WTC11 (cell line): ENCODE measurements at regions not wholly inside any gene's neighbourhood (a gene's known extent, or its start where the extent isn't known, plus 50 kb on each side); places are given as distances from the start of the nearest gene placed in this dataset.

Experiments used
- ATAC-seq: fragments of 200-7000 bp; cut with Tn5 transposase; 2 replicates; pipeline ENCODE4 v1.10.0; 2021; ENCODE audit warnings: mild to moderate bottlenecking, moderate library complexity
- CTCF ChIA-PET: fragments of 300-600 bp; sonication (Branson Sonifier 250); formaldehyde crosslinking; loops from one replicate; lab custom pipeline; 2021; ENCODE audit warnings: antibody characterized with exemption; lab: Charles Lee
- POLR2A ChIA-PET: fragments of 350-600 bp; sonication (Branson Sonifier 250); formaldehyde crosslinking; loops from one replicate; lab custom pipeline; 2021; ENCODE audit warnings: antibody characterized with exemption; lab: Charles Lee
- DNase-seq: peaks from one replicate; pipeline ENCODE4 v3.0.0; 2021; ENCODE audit warnings: low spot score
- H3K27ac Mint-ChIP-seq: 2 replicates; pipeline ENCODE4 v1.8.0; 2021; ENCODE audit warnings: mixed read lengths
- H3K27me3 Mint-ChIP-seq: 2 replicates; pipeline ENCODE4 v1.8.0; 2021; ENCODE audit warnings: low read depth, mild to moderate bottlenecking, moderate library complexity, mixed read lengths
- H3K36me3 Mint-ChIP-seq: 2 replicates; pipeline ENCODE4 v1.8.0; 2021; ENCODE audit warnings: mixed read lengths
- H3K4me1 Mint-ChIP-seq: 2 replicates; pipeline ENCODE4 v1.8.0; 2022; ENCODE audit warnings: mixed read lengths
- H3K4me3 Mint-ChIP-seq: 2 replicates; pipeline ENCODE4 v1.8.0; 2021; ENCODE audit warnings: mild to moderate bottlenecking, moderate library complexity, mixed read lengths
- H3K9me3 Mint-ChIP-seq: 2 replicates; pipeline ENCODE4 v1.8.0; 2021; ENCODE audit warnings: mixed read lengths
- CBFB ChIP-seq: sonication (generic); formaldehyde crosslinking; IDR thresholded peaks from 2 replicates; pipeline ENCODE4 v1.8.1; 2022; ENCODE audit warnings: mild to moderate bottlenecking, low read depth, missing genetic modification reagents
- CREM ChIP-seq: sonication (generic); formaldehyde crosslinking; IDR thresholded peaks from 2 replicates; pipeline ENCODE4 v1.8.1; 2022; ENCODE audit warnings: mild to moderate bottlenecking, missing genetic modification reagents, moderate library complexity
- EMX1 ChIP-seq: fragments of 250-450 bp; sonication (Bioruptor Pico); IDR thresholded peaks from 2 replicates; pipeline ENCODE4 v1.8.0; 2021; ENCODE audit warnings: mild to moderate bottlenecking
- ETV6 ChIP-seq: sonication (generic); formaldehyde crosslinking; IDR thresholded peaks from 2 replicates; pipeline ENCODE4 v1.8.1; 2022; ENCODE audit warnings: mild to moderate bottlenecking, missing genetic modification reagents
- FOXK1 ChIP-seq: sonication (generic); formaldehyde crosslinking; IDR thresholded peaks from 2 replicates; pipeline ENCODE4 v1.8.0; 2022; ENCODE audit warnings: mild to moderate bottlenecking, moderate library complexity, missing genetic modification reagents
- FOXP1 ChIP-seq: sonication (generic); formaldehyde crosslinking; IDR thresholded peaks from 2 replicates; pipeline ENCODE4 v1.8.0; 2022; ENCODE audit warnings: missing genetic modification reagents, mild to moderate bottlenecking, moderate library complexity, borderline replicate concordance
- MYBL2 ChIP-seq: sonication (generic); formaldehyde crosslinking; IDR thresholded peaks from 2 replicates; pipeline ENCODE4 v1.8.1; 2023; ENCODE audit warnings: mild to moderate bottlenecking, moderate library complexity, missing genetic modification reagents
- NFYB ChIP-seq: sonication (generic); formaldehyde crosslinking; conservative IDR thresholded peaks from 2 replicates; pipeline ENCODE4 v1.8.0; 2022; ENCODE audit warnings: low read depth, missing genetic modification reagents
- NR2C2 ChIP-seq: sonication (generic); formaldehyde crosslinking; IDR thresholded peaks from 2 replicates; pipeline ENCODE4 v1.8.0; 2022; ENCODE audit warnings: mild to moderate bottlenecking, missing genetic modification reagents
- SMAD3 ChIP-seq: sonication (generic); formaldehyde crosslinking; IDR thresholded peaks from 2 replicates; pipeline ENCODE4 v1.8.0; 2022; ENCODE audit warnings: missing genetic modification reagents, mild to moderate bottlenecking, borderline replicate concordance
- TEAD4 ChIP-seq: sonication (generic); formaldehyde crosslinking; IDR thresholded peaks from 2 replicates; pipeline ENCODE4 v1.8.0; 2022; ENCODE audit warnings: mild to moderate bottlenecking, missing genetic modification reagents
- ZNF138 ChIP-seq: sonication (generic); formaldehyde crosslinking; conservative IDR thresholded peaks from 2 replicates; pipeline ENCODE4 v1.8.1; 2022; ENCODE audit warnings: mild to moderate bottlenecking, moderate library complexity, missing genetic modification reagents
- ZNF396 ChIP-seq: fragments of 250-450 bp; sonication (Bioruptor Pico); IDR thresholded peaks from 2 replicates; pipeline ENCODE4 v1.8.0; 2021; ENCODE audit warnings: mild to moderate bottlenecking, moderate library complexity, borderline replicate concordance
- ZNF423 ChIP-seq: fragments of 250-450 bp; sonication (Bioruptor Pico); IDR thresholded peaks from 2 replicates; pipeline ENCODE4 v2.1.2; 2022; ENCODE audit warnings: mild to moderate bottlenecking, moderate library complexity
- TF ChIP-seq, protein P1 (sequence below): fragments of 200-600 bp; IDR thresholded peaks from 2 replicates; pipeline ENCODE4 v1.8.0; 2022; ENCODE audit warnings: antibody characterized with exemption
- TF ChIP-seq, protein P2 (sequence below): sonication (generic); formaldehyde crosslinking; IDR thresholded peaks from 2 replicates; pipeline ENCODE4 v1.8.1; 2023; ENCODE audit warnings: mild to moderate bottlenecking, missing genetic modification reagents, moderate library complexity
- TF ChIP-seq, protein P3 (sequence below): sonication (generic); formaldehyde crosslinking; IDR thresholded peaks from 2 replicates; pipeline ENCODE4 v1.8.1; 2023; ENCODE audit warnings: mild to moderate bottlenecking, missing genetic modification reagents
- TF ChIP-seq, protein P4 (sequence below): sonication (generic); formaldehyde crosslinking; IDR thresholded peaks from 2 replicates; pipeline ENCODE4 v1.8.0; 2022; ENCODE audit warnings: mild to moderate bottlenecking, missing genetic modification reagents
- TF ChIP-seq, protein P5 (sequence below): sonication (generic); formaldehyde crosslinking; IDR thresholded peaks from 2 replicates; pipeline ENCODE4 v1.8.0; 2022; ENCODE audit warnings: mild to moderate bottlenecking, missing genetic modification reagents
- TF ChIP-seq, protein P6 (sequence below): fragments of 250-450 bp; sonication (Bioruptor Pico); IDR thresholded peaks from 2 replicates; pipeline ENCODE4 v1.9.0; 2021; ENCODE audit warnings: mild to moderate bottlenecking
- TF ChIP-seq, protein P7 (sequence below): sonication (generic); formaldehyde crosslinking; IDR thresholded peaks from 2 replicates; pipeline ENCODE4 v1.8.1; 2022; ENCODE audit warnings: missing genetic modification reagents, borderline replicate concordance
- TF ChIP-seq, protein P8 (sequence below): fragments of 250-450 bp; sonication (Bioruptor Pico); IDR thresholded peaks from 2 replicates; pipeline ENCODE4 v1.8.0; 2021; ENCODE audit warnings: mild to moderate bottlenecking
- TF ChIP-seq, protein P9 (sequence below): sonication (generic); formaldehyde crosslinking; IDR thresholded peaks from 2 replicates; pipeline ENCODE4 v1.8.1; 2022; ENCODE audit warnings: mild to moderate bottlenecking, moderate library complexity, missing genetic modification reagents

DNA sequence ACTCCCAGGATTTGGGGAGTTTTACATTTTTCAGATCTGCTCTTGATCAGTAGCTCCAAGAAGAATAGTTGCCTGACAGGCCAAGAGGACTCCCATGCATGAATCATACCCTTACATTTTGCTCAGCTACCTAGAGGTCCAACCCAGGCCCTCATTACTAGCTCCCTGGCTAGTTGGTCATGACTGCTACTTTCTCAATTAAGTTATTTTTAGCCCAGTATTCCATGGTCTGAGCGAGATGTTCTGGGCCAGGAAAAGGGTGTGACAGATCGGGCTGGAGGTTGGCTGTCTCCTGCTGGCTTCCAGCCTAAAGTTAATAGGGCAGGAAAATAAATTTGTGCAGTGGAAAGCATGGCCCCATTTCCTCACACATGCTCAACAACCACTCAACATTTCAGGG is 379.2 kb downstream of the GRIN2B start:
- Mint-ChIP-seq H3K4me1 (peaks cover 14% of the 10 kb centered on the region), H3K9me3 (peaks cover 8% of the 10 kb centered on the region; the same call in 1 of the 2 replicates), H3K36me3 (no peaks in the 10 kb centered on the region), H3K4me3 (no peak overlapping the region), H3K27ac (no peak overlapping the region), H3K27me3 (no peaks in the 10 kb centered on the region)
- DNase-seq = no peak
- ATAC-seq = no peak
- POLR2A ChIA-PET = no interaction called here
- TF ChIP-seq FOXP1 (CRISPR knock-in tag) (no peak), CBFB (CRISPR knock-in tag) (no peak), NR2C2 (CRISPR knock-in tag) (no peak)
- TF ChIP-seq, protein P1, sequence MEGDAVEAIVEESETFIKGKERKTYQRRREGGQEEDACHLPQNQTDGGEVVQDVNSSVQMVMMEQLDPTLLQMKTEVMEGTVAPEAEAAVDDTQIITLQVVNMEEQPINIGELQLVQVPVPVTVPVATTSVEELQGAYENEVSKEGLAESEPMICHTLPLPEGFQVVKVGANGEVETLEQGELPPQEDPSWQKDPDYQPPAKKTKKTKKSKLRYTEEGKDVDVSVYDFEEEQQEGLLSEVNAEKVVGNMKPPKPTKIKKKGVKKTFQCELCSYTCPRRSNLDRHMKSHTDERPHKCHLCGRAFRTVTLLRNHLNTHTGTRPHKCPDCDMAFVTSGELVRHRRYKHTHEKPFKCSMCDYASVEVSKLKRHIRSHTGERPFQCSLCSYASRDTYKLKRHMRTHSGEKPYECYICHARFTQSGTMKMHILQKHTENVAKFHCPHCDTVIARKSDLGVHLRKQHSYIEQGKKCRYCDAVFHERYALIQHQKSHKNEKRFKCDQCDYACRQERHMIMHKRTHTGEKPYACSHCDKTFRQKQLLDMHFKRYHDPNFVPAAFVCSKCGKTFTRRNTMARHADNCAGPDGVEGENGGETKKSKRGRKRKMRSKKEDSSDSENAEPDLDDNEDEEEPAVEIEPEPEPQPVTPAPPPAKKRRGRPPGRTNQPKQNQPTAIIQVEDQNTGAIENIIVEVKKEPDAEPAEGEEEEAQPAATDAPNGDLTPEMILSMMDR = no peak
- CTCF ChIA-PET = no interaction called here

DNA sequence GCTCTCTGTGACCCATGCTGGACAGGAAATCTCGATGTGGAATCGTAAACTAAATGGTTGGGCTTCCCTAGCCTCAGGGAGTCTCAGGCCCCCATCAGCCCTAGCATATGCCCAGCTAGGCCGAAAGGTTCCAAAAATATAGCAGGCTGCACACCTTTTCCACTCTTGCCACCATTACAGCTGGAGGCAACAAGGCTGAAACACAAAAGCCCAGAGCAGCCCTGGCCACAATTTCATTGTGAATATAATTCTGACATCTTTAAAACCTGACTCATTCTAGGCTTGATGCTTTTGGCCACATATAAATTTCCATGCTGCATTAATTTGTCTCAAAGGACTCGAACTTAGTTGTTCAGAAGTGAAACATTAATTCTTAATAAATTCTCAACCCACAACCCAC is 382.2 kb downstream of the GRIN2B start:
- Mint-ChIP-seq H3K9me3 (peaks cover 4% of the 10 kb centered on the region; the same call in 1 of the 2 replicates), H3K4me1 (peaks cover 26% of the 10 kb centered on the region), H3K27me3 (no peaks in the 10 kb centered on the region; the same call in 1 of the 2 replicates), H3K4me3 (no peak overlapping the region), H3K36me3 (peaks cover 1% of the 10 kb centered on the region; the same call in 1 of the 2 replicates), H3K27ac (no peak overlapping the region)
- ATAC-seq (no peak), DNase-seq (no peak)
- ChIA-PET CTCF (interaction anchor here (1.4 kb wide), 1 partner anchor 64 kb away, joined by 3 read pairs; no protein-coding TSS in a partner anchor), POLR2A (no interaction called here)
- TF ChIP-seq, protein P2, sequence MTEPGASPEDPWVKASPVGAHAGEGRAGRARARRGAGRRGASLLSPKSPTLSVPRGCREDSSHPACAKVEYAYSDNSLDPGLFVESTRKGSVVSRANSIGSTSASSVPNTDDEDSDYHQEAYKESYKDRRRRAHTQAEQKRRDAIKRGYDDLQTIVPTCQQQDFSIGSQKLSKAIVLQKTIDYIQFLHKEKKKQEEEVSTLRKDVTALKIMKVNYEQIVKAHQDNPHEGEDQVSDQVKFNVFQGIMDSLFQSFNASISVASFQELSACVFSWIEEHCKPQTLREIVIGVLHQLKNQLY = no peak
- TF ChIP-seq, protein P3, sequence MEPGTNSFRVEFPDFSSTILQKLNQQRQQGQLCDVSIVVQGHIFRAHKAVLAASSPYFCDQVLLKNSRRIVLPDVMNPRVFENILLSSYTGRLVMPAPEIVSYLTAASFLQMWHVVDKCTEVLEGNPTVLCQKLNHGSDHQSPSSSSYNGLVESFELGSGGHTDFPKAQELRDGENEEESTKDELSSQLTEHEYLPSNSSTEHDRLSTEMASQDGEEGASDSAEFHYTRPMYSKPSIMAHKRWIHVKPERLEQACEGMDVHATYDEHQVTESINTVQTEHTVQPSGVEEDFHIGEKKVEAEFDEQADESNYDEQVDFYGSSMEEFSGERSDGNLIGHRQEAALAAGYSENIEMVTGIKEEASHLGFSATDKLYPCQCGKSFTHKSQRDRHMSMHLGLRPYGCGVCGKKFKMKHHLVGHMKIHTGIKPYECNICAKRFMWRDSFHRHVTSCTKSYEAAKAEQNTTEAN (CRISPR knock-in tag) = no peak
- TF ChIP-seq ZNF423 (CRISPR knock-in tag) = no peak
- TF ChIP-seq, protein P4, sequence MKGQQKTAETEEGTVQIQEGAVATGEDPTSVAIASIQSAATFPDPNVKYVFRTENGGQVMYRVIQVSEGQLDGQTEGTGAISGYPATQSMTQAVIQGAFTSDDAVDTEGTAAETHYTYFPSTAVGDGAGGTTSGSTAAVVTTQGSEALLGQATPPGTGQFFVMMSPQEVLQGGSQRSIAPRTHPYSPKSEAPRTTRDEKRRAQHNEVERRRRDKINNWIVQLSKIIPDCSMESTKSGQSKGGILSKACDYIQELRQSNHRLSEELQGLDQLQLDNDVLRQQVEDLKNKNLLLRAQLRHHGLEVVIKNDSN (CRISPR knock-in tag) = no peak
- TF ChIP-seq SMAD3 (CRISPR knock-in tag) = no peak
- no peak for TF ChIP-seq FOXK1 (CRISPR knock-in tag)
- TF ChIP-seq FOXP1 (CRISPR knock-in tag) = no peak
- TF ChIP-seq ETV6 (CRISPR knock-in tag) = no peak
- no peak for TF ChIP-seq ZNF138 (CRISPR knock-in tag)
- TF ChIP-seq, protein P5, sequence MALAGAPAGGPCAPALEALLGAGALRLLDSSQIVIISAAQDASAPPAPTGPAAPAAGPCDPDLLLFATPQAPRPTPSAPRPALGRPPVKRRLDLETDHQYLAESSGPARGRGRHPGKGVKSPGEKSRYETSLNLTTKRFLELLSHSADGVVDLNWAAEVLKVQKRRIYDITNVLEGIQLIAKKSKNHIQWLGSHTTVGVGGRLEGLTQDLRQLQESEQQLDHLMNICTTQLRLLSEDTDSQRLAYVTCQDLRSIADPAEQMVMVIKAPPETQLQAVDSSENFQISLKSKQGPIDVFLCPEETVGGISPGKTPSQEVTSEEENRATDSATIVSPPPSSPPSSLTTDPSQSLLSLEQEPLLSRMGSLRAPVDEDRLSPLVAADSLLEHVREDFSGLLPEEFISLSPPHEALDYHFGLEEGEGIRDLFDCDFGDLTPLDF = no peak
- TF ChIP-seq, protein P6, sequence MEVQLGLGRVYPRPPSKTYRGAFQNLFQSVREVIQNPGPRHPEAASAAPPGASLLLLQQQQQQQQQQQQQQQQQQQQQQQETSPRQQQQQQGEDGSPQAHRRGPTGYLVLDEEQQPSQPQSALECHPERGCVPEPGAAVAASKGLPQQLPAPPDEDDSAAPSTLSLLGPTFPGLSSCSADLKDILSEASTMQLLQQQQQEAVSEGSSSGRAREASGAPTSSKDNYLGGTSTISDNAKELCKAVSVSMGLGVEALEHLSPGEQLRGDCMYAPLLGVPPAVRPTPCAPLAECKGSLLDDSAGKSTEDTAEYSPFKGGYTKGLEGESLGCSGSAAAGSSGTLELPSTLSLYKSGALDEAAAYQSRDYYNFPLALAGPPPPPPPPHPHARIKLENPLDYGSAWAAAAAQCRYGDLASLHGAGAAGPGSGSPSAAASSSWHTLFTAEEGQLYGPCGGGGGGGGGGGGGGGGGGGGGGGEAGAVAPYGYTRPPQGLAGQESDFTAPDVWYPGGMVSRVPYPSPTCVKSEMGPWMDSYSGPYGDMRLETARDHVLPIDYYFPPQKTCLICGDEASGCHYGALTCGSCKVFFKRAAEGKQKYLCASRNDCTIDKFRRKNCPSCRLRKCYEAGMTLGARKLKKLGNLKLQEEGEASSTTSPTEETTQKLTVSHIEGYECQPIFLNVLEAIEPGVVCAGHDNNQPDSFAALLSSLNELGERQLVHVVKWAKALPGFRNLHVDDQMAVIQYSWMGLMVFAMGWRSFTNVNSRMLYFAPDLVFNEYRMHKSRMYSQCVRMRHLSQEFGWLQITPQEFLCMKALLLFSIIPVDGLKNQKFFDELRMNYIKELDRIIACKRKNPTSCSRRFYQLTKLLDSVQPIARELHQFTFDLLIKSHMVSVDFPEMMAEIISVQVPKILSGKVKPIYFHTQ = no peak
- TF ChIP-seq NFYB (CRISPR knock-in tag) = no peak
- TF ChIP-seq EMX1 (CRISPR knock-in tag) = no peak
- TF ChIP-seq TEAD4 (CRISPR knock-in tag) = no peak
- TF ChIP-seq, protein P7, sequence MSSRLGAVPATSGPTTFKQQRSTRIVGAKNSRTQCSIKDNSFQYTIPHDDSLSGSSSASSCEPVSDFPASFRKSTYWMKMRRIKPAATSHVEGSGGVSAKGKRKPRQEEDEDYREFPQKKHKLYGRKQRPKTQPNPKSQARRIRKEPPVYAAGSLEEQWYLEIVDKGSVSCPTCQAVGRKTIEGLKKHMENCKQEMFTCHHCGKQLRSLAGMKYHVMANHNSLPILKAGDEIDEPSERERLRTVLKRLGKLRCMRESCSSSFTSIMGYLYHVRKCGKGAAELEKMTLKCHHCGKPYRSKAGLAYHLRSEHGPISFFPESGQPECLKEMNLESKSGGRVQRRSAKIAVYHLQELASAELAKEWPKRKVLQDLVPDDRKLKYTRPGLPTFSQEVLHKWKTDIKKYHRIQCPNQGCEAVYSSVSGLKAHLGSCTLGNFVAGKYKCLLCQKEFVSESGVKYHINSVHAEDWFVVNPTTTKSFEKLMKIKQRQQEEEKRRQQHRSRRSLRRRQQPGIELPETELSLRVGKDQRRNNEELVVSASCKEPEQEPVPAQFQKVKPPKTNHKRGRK (CRISPR knock-in tag) = no peak
- TF ChIP-seq CREM (CRISPR knock-in tag) = no peak
- no peak for TF ChIP-seq MYBL2 (CRISPR knock-in tag)
- TF ChIP-seq, protein P8, sequence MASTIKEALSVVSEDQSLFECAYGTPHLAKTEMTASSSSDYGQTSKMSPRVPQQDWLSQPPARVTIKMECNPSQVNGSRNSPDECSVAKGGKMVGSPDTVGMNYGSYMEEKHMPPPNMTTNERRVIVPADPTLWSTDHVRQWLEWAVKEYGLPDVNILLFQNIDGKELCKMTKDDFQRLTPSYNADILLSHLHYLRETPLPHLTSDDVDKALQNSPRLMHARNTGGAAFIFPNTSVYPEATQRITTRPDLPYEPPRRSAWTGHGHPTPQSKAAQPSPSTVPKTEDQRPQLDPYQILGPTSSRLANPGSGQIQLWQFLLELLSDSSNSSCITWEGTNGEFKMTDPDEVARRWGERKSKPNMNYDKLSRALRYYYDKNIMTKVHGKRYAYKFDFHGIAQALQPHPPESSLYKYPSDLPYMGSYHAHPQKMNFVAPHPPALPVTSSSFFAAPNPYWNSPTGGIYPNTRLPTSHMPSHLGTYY = no peak
- TF ChIP-seq, protein P9, sequence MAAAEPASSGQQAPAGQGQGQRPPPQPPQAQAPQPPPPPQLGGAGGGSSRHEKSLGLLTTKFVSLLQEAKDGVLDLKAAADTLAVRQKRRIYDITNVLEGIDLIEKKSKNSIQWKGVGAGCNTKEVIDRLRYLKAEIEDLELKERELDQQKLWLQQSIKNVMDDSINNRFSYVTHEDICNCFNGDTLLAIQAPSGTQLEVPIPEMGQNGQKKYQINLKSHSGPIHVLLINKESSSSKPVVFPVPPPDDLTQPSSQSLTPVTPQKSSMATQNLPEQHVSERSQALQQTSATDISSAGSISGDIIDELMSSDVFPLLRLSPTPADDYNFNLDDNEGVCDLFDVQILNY (CRISPR knock-in tag) = no peak
- TF ChIP-seq ZNF396 = no peak
